Keratinocyte (primary cell): ENCODE measurements at regions not wholly inside any gene's neighbourhood (a gene's known extent, or its start where the extent isn't known, plus 50 kb on each side); places are given as distances from the start of the nearest gene placed in this dataset.

ENCODE experiments used
- DNase-seq: peaks from one replicate; pipeline ENCODE4 v3.0.0-alpha.2; 2011; ENCODE audit warnings: low read depth, missing footprints, low spot score
- FAIRE-seq: peaks from 2 replicates; lab custom pipeline; 2011; peaks lifted over from hg19 to GRCh38; lab: Jason Lieb, UNC
- H2AFZ ChIP-seq: 2 replicates; pipeline ENCODE4 v1.6.0; 2012; ENCODE audit warnings: low read length, control low read depth, inconsistent platforms; ENCODE audit not compliant: control insufficient read depth
- H3K27ac ChIP-seq: 2 replicates; pipeline ENCODE4 v1.5.1; 2011; ENCODE audit warnings: low read length; ENCODE audit not compliant: control insufficient read depth, insufficient read depth
- H3K27me3 ChIP-seq: 3 replicates; pipeline ENCODE4 v1.6.0; 2011; ENCODE audit warnings: low read length; ENCODE audit not compliant: control insufficient read depth, insufficient read depth; ENCODE audit errors: extremely low read depth
- H3K36me3 ChIP-seq, 2 experiments: 2 replicates in 1 of 2; 3 replicates in 1 of 2; pipeline ENCODE4 v1.5.1; 2011; ENCODE audit warnings: low read length in 2 of 2, mild to moderate bottlenecking in 1 of 2; ENCODE audit not compliant: control insufficient read depth in 2 of 2, insufficient read depth in 2 of 2; ENCODE audit errors: extremely low read depth in 1 of 2
- H3K4me1 ChIP-seq: 3 replicates; pipeline ENCODE4 v1.5.1; 2011; ENCODE audit warnings: low read length; ENCODE audit not compliant: control insufficient read depth, insufficient read depth; ENCODE audit errors: extremely low read depth
- H3K4me2 ChIP-seq: 3 replicates; pipeline ENCODE4 v1.6.0; 2011; ENCODE audit warnings: low read depth, low read length; ENCODE audit not compliant: control insufficient read depth, insufficient read depth; ENCODE audit errors: extremely low read depth
- H3K4me3 ChIP-seq, 3 experiments: fragments of 200-600 bp in 1 of 3; sonication (generic) in 1 of 3; 2 replicates in 2 of 3; 3 replicates in 1 of 3; pipeline ENCODE4 v1.5.1; 2011 to 2016; ENCODE audit warnings: low read length in 3 of 3, mild to moderate bottlenecking in 3 of 3, control low read depth in 2 of 3, inconsistent platforms in 1 of 3, low read depth in 1 of 3, mixed read lengths in 1 of 3, mixed run types in 1 of 3, moderate library complexity in 1 of 3; ENCODE audit not compliant: control insufficient read depth in 2 of 3, insufficient read depth in 2 of 3; ENCODE audit errors: extremely low read depth in 1 of 3
- H3K79me2 ChIP-seq: 2 replicates; pipeline ENCODE4 v1.6.0; 2012; ENCODE audit warnings: low read length; ENCODE audit not compliant: control insufficient read depth, insufficient read depth
- H3K9ac ChIP-seq: 3 replicates; pipeline ENCODE4 v1.6.0; 2011; ENCODE audit warnings: low read length; ENCODE audit not compliant: control insufficient read depth, insufficient read depth; ENCODE audit errors: extremely low read depth
- H3K9me1 ChIP-seq: 3 replicates; pipeline ENCODE4 v1.6.0; 2011; ENCODE audit warnings: low read length; ENCODE audit not compliant: control insufficient read depth, insufficient read depth; ENCODE audit errors: extremely low read depth
- H3K9me3 ChIP-seq: 2 replicates; pipeline ENCODE4 v1.5.1; 2012; ENCODE audit warnings: low read depth, low read length; ENCODE audit not compliant: control insufficient read depth
- H4K20me1 ChIP-seq: 3 replicates; pipeline ENCODE4 v1.6.0; 2011; ENCODE audit warnings: low read length; ENCODE audit not compliant: control insufficient read depth, insufficient read depth; ENCODE audit errors: extremely low read depth
- CTCF ChIP-seq, 3 experiments: IDR thresholded peaks in 1 of 3; conservative IDR thresholded peaks in 1 of 3; optimal IDR thresholded peaks in 1 of 3; 2 replicates in 2 of 3; 3 replicates in 1 of 3; pipeline versions ENCODE3 to v1.5.1; 2011; ENCODE audit warnings: low read length in 3 of 3, mild to moderate bottlenecking in 3 of 3, moderate library complexity in 2 of 3, control low read depth in 1 of 3, inconsistent platforms in 1 of 3; ENCODE audit not compliant: insufficient read depth in 2 of 3; ENCODE audit errors: extremely low read depth in 1 of 3
- EZH2 ChIP-seq: IDR thresholded peaks from one replicate; pipeline ENCODE4 v1.6.1; 2012; ENCODE audit warnings: inconsistent platforms, mild to moderate bottlenecking, low read length, moderate library complexity
- dilution Hi-C: fragments of 300-500 bp; cut with MboI; formaldehyde crosslinking; loops from one replicate; pipeline ENCODE4 v1.7.0; 2020; ENCODE audit warnings: low sequenced_read_pairs; ENCODE audit not compliant: extremely low pct_ligation_motif_present

GRCh38 chr2:220078439-220078838, 451.0 kb downstream of the SLC4A3 start:
- Histone ChIP-seq H3K79me2 (no peaks in the 10 kb centered on the region), H4K20me1 (no peaks in the 10 kb centered on the region), H3K9ac (no peak overlapping the region), H3K9me1 (no peaks in the 10 kb centered on the region), H3K27me3 (no peaks in the 10 kb centered on the region), H3K4me3 (no peak overlapping the region), H3K27ac (no peak overlapping the region), H3K4me2 (no peak overlapping the region), H2AFZ (no peak overlapping the region), H3K4me1 (no peaks in the 10 kb centered on the region), H3K36me3 (no peaks in the 10 kb centered on the region), H3K9me3 (no peaks in the 10 kb centered on the region)
- no peak for FAIRE-seq
- no peak for DNase-seq
- dilution Hi-C loops: no loop called here
- TF ChIP-seq EZH2 (no peak), CTCF (optimal IDR thresholded peaks at IDR 0.05 in 1 of 3, IDR thresholded peaks at IDR 0.05 in 1 of 3, conservative IDR thresholded peaks at IDR 0.05 in 1 of 3; ENCODE audit: extremely low read depth in 1 of 3, insufficient read depth in 2 of 3, low read length in 3 of 3) (no peak)

GRCh38 chr2:220079595-220079994, 452.2 kb downstream of the SLC4A3 start:
- TF ChIP-seq EZH2 (no peak), CTCF (optimal IDR thresholded peaks at IDR 0.05 in 1 of 3, IDR thresholded peaks at IDR 0.05 in 1 of 3, conservative IDR thresholded peaks at IDR 0.05 in 1 of 3; ENCODE audit: extremely low read depth in 1 of 3, insufficient read depth in 2 of 3, low read length in 3 of 3) (no peak)
- dilution Hi-C loops: no loop called here
- no peak for FAIRE-seq

More at GRCh38 chr2:220079595-220079994, 452.2 kb downstream of the SLC4A3 start:
- Histone ChIP-seq H2AFZ (no peak overlapping the region), H3K9me1 (no peaks in the 10 kb centered on the region), H3K79me2 (no peaks in the 10 kb centered on the region), H3K9me3 (no peaks in the 10 kb centered on the region), H3K27ac (no peak overlapping the region), H3K9ac (no peak overlapping the region), H3K4me3 (no peak overlapping the region), H3K36me3 (no peaks in the 10 kb centered on the region), H4K20me1 (no peaks in the 10 kb centered on the region), H3K4me1 (no peaks in the 10 kb centered on the region), H3K27me3 (peaks cover 5% of the 10 kb centered on the region), H3K4me2 (no peak overlapping the region)
- no peak for DNase-seq
